Caco-2 (cell line): ENCODE measurements at regions not wholly inside any gene's neighbourhood (a gene's known extent, or its start where the extent isn't known, plus 50 kb on each side); places are given as distances from the start of the nearest gene placed in this dataset.

ENCODE experiments used
- BruUV-seq: library from RNA; stranded (reverse); fragments of 400-500 nt; replicated peaks from 2 replicates; lab custom pipeline; 2021; lab: Mats Ljungman, UMichigan
- CTCF ChIA-PET: fragments of 300-600 bp; sonication (Branson Sonifier 250); formaldehyde crosslinking; loops from one replicate; lab custom pipeline; 2022; ENCODE audit warnings: antibody characterized with exemption; lab: Charles Lee
- POLR2A ChIA-PET: fragments of 300-600 bp; sonication (Branson Sonifier 250); formaldehyde crosslinking; loops from one replicate; lab custom pipeline; 2022; ENCODE audit warnings: antibody characterized with exemption; lab: Charles Lee
- DNase-seq, 2 experiments: peaks; one replicate each; pipeline versions ENCODE4 v3.0.0 to v3.0.0-alpha.2; 2020 to 2022
- H3K27me3 ChIP-seq: replicated peaks from 2 replicates; pipeline ENCODE4 v1.6.0; 2011; ENCODE audit warnings: low read length; ENCODE audit not compliant: control insufficient read depth, insufficient read depth
- H3K36me3 ChIP-seq: 2 replicates; pipeline ENCODE4 v1.5.1; 2011; ENCODE audit warnings: low read length; ENCODE audit not compliant: control insufficient read depth, insufficient read depth
- H3K4me1 ChIP-seq: fragments of 250-450 bp; sonication (Bioruptor Pico); 2 replicates; pipeline ENCODE4 v1.5.1; 2020; ENCODE audit warnings: mild to moderate bottlenecking
- H3K4me3 ChIP-seq: 2 replicates; pipeline ENCODE4 v1.5.1; 2011; ENCODE audit warnings: low read depth, mild to moderate bottlenecking, control low read depth, low read length
- H3K9me3 ChIP-seq: fragments of 250-450 bp; sonication (Bioruptor Pico); 2 replicates; pipeline ENCODE4 v1.5.1; 2020; ENCODE audit warnings: mild to moderate bottlenecking, moderate library complexity
- H3K27ac Mint-ChIP-seq: one replicate; pipeline ENCODE4 v1.8.0; 2022; ENCODE audit warnings: mixed read lengths; ENCODE audit not compliant: unreplicated experiment
- H3K27me3 Mint-ChIP-seq: one replicate; pipeline ENCODE4 v1.8.0; 2022; ENCODE audit warnings: mixed read lengths; ENCODE audit not compliant: insufficient read depth, unreplicated experiment
- H3K36me3 Mint-ChIP-seq: one replicate; pipeline ENCODE4 v1.8.0; 2022; ENCODE audit warnings: mild to moderate bottlenecking, mixed read lengths; ENCODE audit not compliant: insufficient read depth, unreplicated experiment
- H3K4me1 Mint-ChIP-seq: one replicate; pipeline ENCODE4 v1.8.0; 2022; ENCODE audit warnings: low read depth, mixed read lengths; ENCODE audit not compliant: unreplicated experiment
- H3K4me3 Mint-ChIP-seq: one replicate; pipeline ENCODE4 v1.8.0; 2022; ENCODE audit warnings: mild to moderate bottlenecking, moderate library complexity, mixed read lengths; ENCODE audit not compliant: unreplicated experiment
- H3K9me3 Mint-ChIP-seq: one replicate; pipeline ENCODE4 v1.8.0; 2022; ENCODE audit warnings: mixed read lengths; ENCODE audit not compliant: unreplicated experiment
- CTCF ChIP-seq, 2 experiments: fragments of 200-600 bp in 1 of 2; IDR thresholded peaks; 1 replicate in 1 of 2; 2 replicates in 1 of 2; pipeline versions ENCODE4 v1.5.1 to v1.8.0; 2011 to 2022; ENCODE audit warnings: antibody characterized with exemption in 1 of 2, control low read depth in 1 of 2, inconsistent platforms in 1 of 2, low read depth in 1 of 2, low read length in 1 of 2, mild to moderate bottlenecking in 1 of 2, moderate library complexity in 1 of 2; ENCODE audit not compliant: insufficient read depth in 1 of 2, severe bottlenecking in 1 of 2, unreplicated experiment in 1 of 2
- intact Hi-C: fragments of 100-400 bp; cut with micrococcal nuclease; formaldehyde crosslinking; loops from one replicate; pipeline ENCODE4 v1.10.0; 2022; ENCODE audit not compliant: unreplicated experiment

- ChIA-PET CTCF (no interaction called here), POLR2A (no interaction called here)
- H3K4me3 ChIP-seq: no peak overlapping the region
Measured at GRCh38 chr7:53744403-53744760, 708.9 kb downstream of the POM121L12 start.

GRCh38 chr7:53756946-53757345 lies 721.5 kb downstream of the POM121L12 start:
- H3K27me3 Mint-ChIP-seq: no peaks in the 10 kb centered on the region
- ChIA-PET CTCF (no interaction called here), POLR2A (no interaction called here)
- H3K36me3 Mint-ChIP-seq: no peaks in the 10 kb centered on the region
- no peaks in the 10 kb centered on the region for H3K9me3 Mint-ChIP-seq
- Histone ChIP-seq H3K36me3 (no peaks in the 10 kb centered on the region), H3K4me1 (no peaks in the 10 kb centered on the region), H3K27me3 (no peaks in the 10 kb centered on the region), H3K4me3 (no peak overlapping the region), H3K9me3 (no peaks in the 10 kb centered on the region)
- no peak for TF ChIP-seq CTCF (IDR thresholded peaks at IDR 0.05; ENCODE audit: insufficient read depth in 1 of 2, low read depth in 1 of 2, low read length in 1 of 2, severe bottlenecking in 1 of 2, unreplicated experiment in 1 of 2)
- no peak for DNase-seq
- H3K27ac Mint-ChIP-seq: no peak overlapping the region
- H3K4me1 Mint-ChIP-seq: no peaks in the 10 kb centered on the region
- intact Hi-C loops: no loop called here
- no peak overlapping the region for H3K4me3 Mint-ChIP-seq
- BruUV-seq: no TSS peak

More at GRCh38 chr7:53744403-53744760, 708.9 kb downstream of the POM121L12 start:
- Histone ChIP-seq H3K36me3 (no peaks in the 10 kb centered on the region), H3K9me3 (no peaks in the 10 kb centered on the region), H3K27me3 (no peaks in the 10 kb centered on the region), H3K4me1 (no peaks in the 10 kb centered on the region)
- no peak overlapping the region for H3K27ac Mint-ChIP-seq
- H3K4me3 Mint-ChIP-seq: no peak overlapping the region
- BruUV-seq: no TSS peak
- H3K4me1 Mint-ChIP-seq: no peaks in the 10 kb centered on the region
- intact Hi-C loops: no loop called here
- H3K36me3 Mint-ChIP-seq: no peaks in the 10 kb centered on the region
- no peaks in the 10 kb centered on the region for H3K9me3 Mint-ChIP-seq
- TF ChIP-seq CTCF (IDR thresholded peaks at IDR 0.05; ENCODE audit: insufficient read depth in 1 of 2, low read depth in 1 of 2, low read length in 1 of 2, severe bottlenecking in 1 of 2, unreplicated experiment in 1 of 2): no peak
- no peak for DNase-seq
- peaks cover 5% of the 10 kb centered on the region for H3K27me3 Mint-ChIP-seq

DNA sequence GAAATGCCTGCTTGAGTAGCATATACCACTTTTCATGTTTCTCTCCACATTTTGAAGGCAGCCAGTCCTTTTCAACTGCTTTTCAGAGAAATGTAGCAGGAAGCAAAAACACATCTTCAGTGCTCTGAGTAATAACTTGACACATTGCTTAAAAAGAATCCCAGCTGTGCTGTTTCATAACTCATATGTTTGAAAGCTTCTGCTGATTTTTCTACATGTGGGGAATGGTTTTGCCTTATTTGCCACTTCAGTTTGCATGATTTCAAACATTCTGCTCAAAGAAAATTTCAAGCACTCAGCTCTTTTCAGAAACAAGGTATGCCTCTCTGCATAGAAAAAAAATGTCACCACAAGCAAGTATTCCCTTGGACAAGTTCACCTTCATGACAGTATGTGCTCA lies 732.8 kb downstream of the POM121L12 start:
- CTCF ChIA-PET: no interaction called here
- no peaks in the 10 kb centered on the region for H3K36me3 ChIP-seq

More for the DNA sequence above, 732.8 kb downstream of the POM121L12 start:
- no peak for TF ChIP-seq CTCF (IDR thresholded peaks at IDR 0.05; ENCODE audit: insufficient read depth in 1 of 2, low read depth in 1 of 2, low read length in 1 of 2, severe bottlenecking in 1 of 2, unreplicated experiment in 1 of 2)
- H3K36me3 Mint-ChIP-seq: no peaks in the 10 kb centered on the region
- no peak overlapping the region for H3K27ac Mint-ChIP-seq
- no TSS peak for BruUV-seq
- Histone ChIP-seq H3K9me3 (no peaks in the 10 kb centered on the region), H3K27me3 (no peaks in the 10 kb centered on the region), H3K4me3 (no peak overlapping the region), H3K4me1 (no peaks in the 10 kb centered on the region)
- H3K9me3 Mint-ChIP-seq: no peaks in the 10 kb centered on the region
- intact Hi-C loops: no loop called here
- POLR2A ChIA-PET: no interaction called here
- peaks cover 7% of the 10 kb centered on the region for H3K27me3 Mint-ChIP-seq
- no peaks in the 10 kb centered on the region for H3K4me1 Mint-ChIP-seq
- no peak overlapping the region for H3K4me3 Mint-ChIP-seq
- no peak for DNase-seq
